Astrocyte of the spinal cord (primary cell): ENCODE measurements at regions not wholly inside any gene's neighbourhood (a gene's known extent, or its start where the extent isn't known, plus 50 kb on each side); places are given as distances from the start of the nearest gene placed in this dataset.
"Not testable (repeated sequence)": the region's sequence is repeated elsewhere in the genome, so short reads cannot be mapped to it uniquely, and the experiment has no call there.

Experiments used
- DNase-seq: peaks from one replicate; pipeline ENCODE4 v3.0.0; 2011; ENCODE audit warnings: low read depth, low spot score
- H3K4me3 ChIP-seq: 2 replicates; pipeline ENCODE4 v1.5.1; 2011; ENCODE audit warnings: low read depth, mild to moderate bottlenecking, low read length, moderate library complexity
- CTCF ChIP-seq: IDR thresholded peaks from 2 replicates; pipeline ENCODE4 v1.5.1; 2012; ENCODE audit warnings: low read depth, mild to moderate bottlenecking, low read length, inconsistent platforms
- in situ Hi-C: cut with HindIII; loops from 2 replicates; pipeline ENCODE4 v1.10.0; 2017; ENCODE audit warnings: low sequenced_read_pairs

- H3K4me3 ChIP-seq, result no peak overlapping the region
- in situ Hi-C loops, result no loop called here
- DNase-seq, result no peak
- no peak for TF ChIP-seq CTCF
Measured at GRCh38 chr19:5246554-5247155, 94.0 kb downstream of the PTPRS start.

- no peak for TF ChIP-seq CTCF
- DNase-seq, result no peak
- in situ Hi-C loops, result no loop called here
- H3K4me3 ChIP-seq, result no peak overlapping the region
Measured at GRCh38 chr19:5245631-5246553, 94.7 kb downstream of the PTPRS start.

- in situ Hi-C loops, result no loop called here
- no peak for DNase-seq
- H3K4me3 ChIP-seq, result no peak overlapping the region
- TF ChIP-seq CTCF, result no peak
Measured at GRCh38 chr19:5244351-5244750, 96.3 kb downstream of the PTPRS start.

- in situ Hi-C loops, result no loop called here
- TF ChIP-seq CTCF, result no peak
- DNase-seq, result no peak
- no peak overlapping the region for H3K4me3 ChIP-seq
Measured at GRCh38 chr19:5243878-5244277, 96.7 kb downstream of the PTPRS start.

- H3K4me3 ChIP-seq, in situ Hi-C loops, DNase-seq: not testable (repeated sequence)
Measured at GRCh38 chr19:5241896-5242295, 98.7 kb downstream of the PTPRS start.

GRCh38 chr19:5240011-5240410 is 100.6 kb downstream of the PTPRS start:
- in situ Hi-C loops, result no loop called here
- DNase-seq, result no peak
- TF ChIP-seq CTCF, result no peak
- no peak overlapping the region for H3K4me3 ChIP-seq

GRCh38 chr19:5238700-5239099 is 101.9 kb downstream of the PTPRS start:
- in situ Hi-C loops, result no loop called here
- TF ChIP-seq CTCF, result no peak
- no peak for DNase-seq
- no peak overlapping the region for H3K4me3 ChIP-seq
